ENCODE measurements at regions not wholly inside any gene's neighbourhood (a gene's known extent, or its start where the extent isn't known, plus 50 kb on each side); places are given as distances from the start of the nearest gene placed in this dataset.

DNA sequence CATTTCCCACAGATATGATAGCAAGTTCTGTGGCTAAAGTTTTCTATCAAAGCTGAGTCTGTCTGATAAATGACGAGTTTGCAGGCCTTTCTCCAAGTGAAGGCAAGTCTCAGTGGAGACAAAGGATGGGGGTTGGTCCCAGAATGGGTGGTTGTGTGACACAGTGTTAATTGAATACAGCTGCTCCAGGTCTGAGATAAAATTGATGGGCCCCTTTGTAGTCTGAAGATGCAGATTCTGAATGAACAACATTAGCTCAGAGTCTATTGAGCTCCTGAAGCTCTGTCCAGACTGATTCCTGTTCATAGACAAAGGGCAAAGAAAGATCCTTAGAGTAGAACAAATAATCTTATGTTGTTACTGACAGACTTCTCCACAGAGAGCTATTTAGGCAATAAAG is 296.9 kb upstream of the CYRIA start:
- TF ChIP-seq POLR2A (IDR thresholded peaks at IDR 0.05; ENCODE audit: borderline replicate concordance, extremely low read depth, insufficient read depth, insufficient read length): no peak
- TF ChIP-seq, protein P1, sequence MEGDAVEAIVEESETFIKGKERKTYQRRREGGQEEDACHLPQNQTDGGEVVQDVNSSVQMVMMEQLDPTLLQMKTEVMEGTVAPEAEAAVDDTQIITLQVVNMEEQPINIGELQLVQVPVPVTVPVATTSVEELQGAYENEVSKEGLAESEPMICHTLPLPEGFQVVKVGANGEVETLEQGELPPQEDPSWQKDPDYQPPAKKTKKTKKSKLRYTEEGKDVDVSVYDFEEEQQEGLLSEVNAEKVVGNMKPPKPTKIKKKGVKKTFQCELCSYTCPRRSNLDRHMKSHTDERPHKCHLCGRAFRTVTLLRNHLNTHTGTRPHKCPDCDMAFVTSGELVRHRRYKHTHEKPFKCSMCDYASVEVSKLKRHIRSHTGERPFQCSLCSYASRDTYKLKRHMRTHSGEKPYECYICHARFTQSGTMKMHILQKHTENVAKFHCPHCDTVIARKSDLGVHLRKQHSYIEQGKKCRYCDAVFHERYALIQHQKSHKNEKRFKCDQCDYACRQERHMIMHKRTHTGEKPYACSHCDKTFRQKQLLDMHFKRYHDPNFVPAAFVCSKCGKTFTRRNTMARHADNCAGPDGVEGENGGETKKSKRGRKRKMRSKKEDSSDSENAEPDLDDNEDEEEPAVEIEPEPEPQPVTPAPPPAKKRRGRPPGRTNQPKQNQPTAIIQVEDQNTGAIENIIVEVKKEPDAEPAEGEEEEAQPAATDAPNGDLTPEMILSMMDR (IDR thresholded peaks at IDR 0.05 in 2 of 3, conservative IDR thresholded peaks at IDR 0.05 in 1 of 3; ENCODE audit: borderline replicate concordance in 1 of 3, insufficient read depth in 1 of 3, low read depth in 2 of 3, low read length in 2 of 3): no peak
- TF ChIP-seq SRF (IDR thresholded peaks at IDR 0.05; ENCODE audit: low read depth): no peak

Measured in HCT116 (cell line).